GM12872 (cell line): ENCODE measurements at regions not wholly inside any gene's neighbourhood (a gene's known extent, or its start where the extent isn't known, plus 50 kb on each side); places are given as distances from the start of the nearest gene placed in this dataset.

Source experiments
- CTCF ChIP-seq: IDR thresholded peaks from 3 replicates; pipeline ENCODE4 v1.5.1; 2011; ENCODE audit warnings: low read depth, mild to moderate bottlenecking, low read length, moderate library complexity; ENCODE audit not compliant: insufficient read depth

GRCh38 chr9:7293091-7293490 is 506.5 kb downstream of the DMAC1 start:
- no peak for TF ChIP-seq CTCF

GRCh38 chr9:7289773-7290172 is 509.8 kb downstream of the DMAC1 start:
- TF ChIP-seq CTCF, result no peak

GRCh38 chr9:7287986-7288385 is 511.6 kb downstream of the DMAC1 start:
- TF ChIP-seq CTCF, result no peak

- no peak for TF ChIP-seq CTCF
Measured at GRCh38 chr9:7287065-7287464, 512.5 kb downstream of the DMAC1 start.

GRCh38 chr9:7286101-7286500 is 513.5 kb downstream of the DMAC1 start:
- TF ChIP-seq CTCF, result no peak

- no peak for TF ChIP-seq CTCF
Measured at GRCh38 chr9:7285199-7285598, 514.4 kb downstream of the DMAC1 start.

GRCh38 chr9:7284517-7284916 is 515.1 kb downstream of the DMAC1 start:
- TF ChIP-seq CTCF, result no peak

- TF ChIP-seq CTCF, result no peak
Measured at GRCh38 chr9:7284117-7284516, 515.5 kb downstream of the DMAC1 start.
